K562 (cell line): ENCODE measurements at regions not wholly inside any gene's neighbourhood (a gene's known extent, or its start where the extent isn't known, plus 50 kb on each side); places are given as distances from the start of the nearest gene placed in this dataset.

ENCODE experiments used
- ATAC-seq: fragments of 200-7000 bp; cut with Tn5 transposase; 3 replicates; pipeline ENCODE4 v1.9.1; 2020; ENCODE audit warnings: moderate library complexity
- BruUV-seq: library from RNA; stranded (reverse); fragments of 400-500 nt; replicated peaks from 2 replicates; lab custom pipeline; 2021; lab: Mats Ljungman, UMichigan
- CTCF ChIA-PET: fragments of 300-600 bp; formaldehyde crosslinking; extraction: SDS; loops from one replicate; lab custom pipeline; 2021; ENCODE audit warnings: low intra/inter-chr PET ratio; lab: Yijun Ruan, JAX
- POLR2A ChIA-PET: fragments of 300-600, 350-650 bp; sonication (Branson Sonifier 250); formaldehyde crosslinking; extraction: SDS; loops from one replicate; lab custom pipeline; 2021; ENCODE audit warnings: antibody characterized with exemption, inconsistent platforms; lab: Yijun Ruan, JAX
- DNase-seq, 4 experiments: peaks; one replicate each; pipeline versions ENCODE4 v3.0.0 to v3.0.0-alpha.2; 2011 to 2018; ENCODE audit warnings: low spot score in 3 of 4, mixed read lengths in 3 of 4; ENCODE audit errors: extremely low read depth in 1 of 4
- FAIRE-seq: peaks from 2 replicates; lab custom pipeline; 2011; peaks lifted over from hg19 to GRCh38; lab: Jason Lieb, UNC
- H2AFZ ChIP-seq: 2 replicates; pipeline ENCODE4 v1.6.0; 2011; ENCODE audit warnings: low read depth, low read length, control low read depth, inconsistent platforms
- H3K27ac ChIP-seq: fragments of 200-600 bp; 3 replicates; pipeline ENCODE4 v1.8.0; 2011; ENCODE audit warnings: low read depth, mild to moderate bottlenecking, control low read depth, inconsistent platforms, low read length, moderate library complexity, mixed read lengths; ENCODE audit errors: extremely low read depth
- H3K27me3 ChIP-seq, 2 experiments: fragments of 300-600 bp in 1 of 2; 2 replicates in 1 of 2; 3 replicates in 1 of 2; pipeline versions ENCODE4 v1.6.0 to v1.8.0; 2011; ENCODE audit warnings: inconsistent platforms in 2 of 2, low read length in 2 of 2, mild to moderate bottlenecking in 1 of 2, mixed read lengths in 1 of 2, moderate library complexity in 1 of 2; ENCODE audit not compliant: control insufficient read depth in 2 of 2, insufficient read depth in 2 of 2
- H3K36me3 ChIP-seq: fragments of 300-600 bp; 3 replicates; pipeline ENCODE4 v1.8.0; 2011; ENCODE audit warnings: mild to moderate bottlenecking, low read length, inconsistent platforms; ENCODE audit not compliant: control insufficient read depth, insufficient read depth
- H3K4me1 ChIP-seq, 2 experiments: fragments of 200-600 bp in 1 of 2; replicated peaks in 1 of 2; 2 replicates in 1 of 2; 3 replicates in 1 of 2; pipeline versions ENCODE4 v1.5.1 to v1.8.0; 2011; ENCODE audit warnings: inconsistent platforms in 2 of 2, low read length in 2 of 2, mild to moderate bottlenecking in 1 of 2, mixed read lengths in 1 of 2, moderate library complexity in 1 of 2; ENCODE audit not compliant: control insufficient read depth in 2 of 2, insufficient read depth in 2 of 2
- H3K4me2 ChIP-seq: 2 replicates; pipeline ENCODE4 v1.6.1; 2011; ENCODE audit warnings: low read length, control low read depth, inconsistent platforms, mixed read lengths; ENCODE audit not compliant: insufficient read depth
- H3K4me3 ChIP-seq: fragments of 200-600 bp; sonication (generic), shearing (Covaris generic); 2 replicates; pipeline ENCODE4 v1.5.1; 2016; ENCODE audit warnings: control low read depth, inconsistent platforms
- H3K79me2 ChIP-seq: fragments of 200-600 bp; 3 replicates; pipeline ENCODE4 v1.8.0; 2011; ENCODE audit warnings: low read length, inconsistent platforms; ENCODE audit not compliant: control insufficient read depth, insufficient read depth
- H3K9ac ChIP-seq, 2 experiments: 2 replicates each; pipeline versions ENCODE4 v1.6.0 to v1.6.1; 2011; ENCODE audit warnings: low read depth in 2 of 2, low read length in 2 of 2, control low read depth in 1 of 2, inconsistent platforms in 1 of 2, mild to moderate bottlenecking in 1 of 2, mixed read lengths in 1 of 2; ENCODE audit not compliant: insufficient read depth in 1 of 2
- H3K9me1 ChIP-seq: one replicate; pipeline ENCODE4 v1.6.0; 2011; ENCODE audit warnings: inconsistent platforms, mild to moderate bottlenecking, low read length, moderate library complexity; ENCODE audit not compliant: control insufficient read depth, insufficient read depth
- H3K9me3 ChIP-seq: replicated peaks from 2 replicates; pipeline ENCODE4 v1.5.1; 2011; ENCODE audit warnings: low read depth, low read length, inconsistent platforms; ENCODE audit not compliant: control insufficient read depth, insufficient read depth
- H4K20me1 ChIP-seq: replicated peaks from 2 replicates; pipeline ENCODE4 v1.6.1; 2011; ENCODE audit warnings: low read length, inconsistent platforms, mixed read lengths; ENCODE audit not compliant: control insufficient read depth, insufficient read depth
- C11orf30 ChIP-seq: fragments of 450-650 bp; IDR thresholded peaks from 2 replicates; pipeline ENCODE4 v1.6.1; 2016; ENCODE audit warnings: low read depth, mild to moderate bottlenecking
- CREB3L1 ChIP-seq: fragments of 450-650 bp; IDR thresholded peaks from 2 replicates; pipeline ENCODE4 v1.6.1; 2014; ENCODE audit warnings: low read depth, mild to moderate bottlenecking, moderate library complexity, borderline replicate concordance
- GTF2F1 ChIP-seq: IDR thresholded peaks from 2 replicates; pipeline ENCODE4 v1.6.1; 2011; ENCODE audit warnings: low read depth, low read length, improper control_type of control experiment
- KDM4B ChIP-seq, 2 experiments: fragments of 450-650 bp in 1 of 2; sonication (generic) in 1 of 2; IDR thresholded peaks; 2 replicates each; pipeline ENCODE4 v1.6.1; 2016 to 2017; ENCODE audit warnings: borderline replicate concordance in 2 of 2, antibody characterized with exemption in 1 of 2, low read depth in 1 of 2, mild to moderate bottlenecking in 1 of 2
- MAFF ChIP-seq: IDR thresholded peaks from 2 replicates; pipeline ENCODE4 v1.6.1; 2012; ENCODE audit warnings: low read length, improper control_type of control experiment
- MAFK ChIP-seq: IDR thresholded peaks from 2 replicates; pipeline ENCODE4 v1.6.1; 2011; ENCODE audit warnings: low read length, improper control_type of control experiment
- MBD2 ChIP-seq: sonication (generic); IDR thresholded peaks from 2 replicates; pipeline ENCODE4 v1.6.1; 2016; ENCODE audit warnings: low read depth, borderline replicate concordance
- POLR2AphosphoS5 ChIP-seq: IDR thresholded peaks from 2 replicates; pipeline ENCODE4 v1.6.1; 2011; ENCODE audit warnings: mild to moderate bottlenecking, low read depth, low read length, moderate library complexity; ENCODE audit not compliant: control insufficient read depth, insufficient read depth
- PRPF4 ChIP-seq: fragments of 200-400 bp; formaldehyde crosslinking; IDR thresholded peaks from one replicate; pipeline ENCODE4 v1.6.1; 2017; ENCODE audit warnings: low read length, low read depth, mild to moderate bottlenecking; ENCODE audit not compliant: insufficient read depth, poor library complexity, severe bottlenecking
- SNIP1 ChIP-seq: fragments of 450-650 bp; IDR thresholded peaks from 2 replicates; pipeline ENCODE4 v1.7.1; 2017; ENCODE audit warnings: low read depth, mild to moderate bottlenecking
- ZFP1 ChIP-seq: fragments of 450-650 bp; formaldehyde crosslinking; IDR thresholded peaks from 2 replicates; pipeline ENCODE4 v1.4.0; 2020; ENCODE audit warnings: mild to moderate bottlenecking, mixed read lengths
- ZNF121 ChIP-seq: sonication (generic); formaldehyde crosslinking; conservative IDR thresholded peaks from 2 replicates; pipeline ENCODE4 v1.8.0; 2022; ENCODE audit warnings: missing genetic modification reagents
- ZNF316 ChIP-seq: fragments of 450-650 bp; IDR thresholded peaks from 2 replicates; pipeline ENCODE4 v1.6.1; 2016
- WGBS: fragments of 100-300 bp; shearing (Covaris generic); methylation state at CpG from one replicate; pipeline ENCODE4 v1.1.6; 2016; ENCODE audit warnings: low coverage, mixed read lengths; ENCODE audit not compliant: insufficient coverage; ENCODE audit errors: missing lambda C conversion rate; 5-methylcytosine and 5-hydroxymethylcytosine counted together
- in situ Hi-C: fragments of 300-500 bp; cut with MboI; formaldehyde crosslinking; loops from 4 replicates; pipeline ENCODE4 v1.15.0; 2018; ENCODE audit warnings: inconsistent platforms, mixed read lengths
- intact Hi-C: fragments of 100-400 bp; cut with micrococcal nuclease; formaldehyde crosslinking; loops from 2 replicates; pipeline ENCODE4 v1.14.2; 2022

- in situ Hi-C loops (no loop called here), intact Hi-C loops (no loop called here)
- TF ChIP-seq MBD2 (no peak), MAFF (peak; percentile 61), MAFK (peak; percentile 30; the same call in 1 of the 2 replicates), C11orf30 (peak; percentile 44; the same call in 1 of the 2 replicates), KDM4B (IDR thresholded peaks at IDR 0.05; ENCODE audit: borderline replicate concordance in 2 of 2, low read depth in 1 of 2) (no peak), ZNF316 (peak; percentile 60), POLR2AphosphoS5 (no peak)
- ChIA-PET CTCF (no interaction called here), POLR2A (no interaction called here)
- H2AFZ ChIP-seq: no peak overlapping the region
- no peak overlapping the region for H3K27ac ChIP-seq
- no peaks in the 10 kb centered on the region for H3K4me1 ChIP-seq
- BruUV-seq: no TSS peak
- no peaks in the 10 kb centered on the region for H3K9me1 ChIP-seq
- H3K79me2 ChIP-seq: no peaks in the 10 kb centered on the region
- H3K36me3 ChIP-seq: no peaks in the 10 kb centered on the region
- ATAC-seq: no peak
- no peak overlapping the region for H3K4me2 ChIP-seq
- no peaks in the 10 kb centered on the region for H4K20me1 ChIP-seq
- H3K9me3 ChIP-seq: no peaks in the 10 kb centered on the region
- H3K27me3 ChIP-seq: no peaks in the 10 kb centered on the region
- no peak overlapping the region for H3K9ac ChIP-seq
- no peak for DNase-seq
- no peak overlapping the region for H3K4me3 ChIP-seq
- FAIRE-seq: no peak
Observed at GRCh38 chr19:32150605-32151004, 194.8 kb upstream of the ZNF507 start.

GRCh38 chr19:32154418-32154817 is 191.0 kb upstream of the ZNF507 start:
- no peaks in the 10 kb centered on the region for H3K9me1 ChIP-seq
- no peak for FAIRE-seq
- TF ChIP-seq CREB3L1 (no peak), GTF2F1 (no peak), ZFP1 (CRISPR knock-in tag) (no peak), ZNF121 (CRISPR knock-in tag) (no peak), PRPF4 (no peak), SNIP1 (no peak)

More at GRCh38 chr19:32154418-32154817, 191.0 kb upstream of the ZNF507 start:
- Histone ChIP-seq H3K9ac (no peak overlapping the region), H2AFZ (no peak overlapping the region), H3K9me3 (no peaks in the 10 kb centered on the region), H3K27me3 (no peaks in the 10 kb centered on the region), H4K20me1 (no peaks in the 10 kb centered on the region), H3K4me2 (no peak overlapping the region), H3K27ac (no peak overlapping the region), H3K4me1 (no peaks in the 10 kb centered on the region), H3K79me2 (no peaks in the 10 kb centered on the region), H3K4me3 (no peak overlapping the region), H3K36me3 (no peaks in the 10 kb centered on the region)
- WGBS: 3% methylated on average over 4 of the region's 4 CpGs
- intact Hi-C loops: no loop called here
- in situ Hi-C loops: no loop called here
- POLR2A ChIA-PET: no interaction called here
- DNase-seq (no peak), ATAC-seq (no peak)
- CTCF ChIA-PET: no interaction called here
- BruUV-seq: no TSS peak
